ENCODE measurements at regions not wholly inside any gene's neighbourhood (a gene's known extent, or its start where the extent isn't known, plus 50 kb on each side); places are given as distances from the start of the nearest gene placed in this dataset.
"Not testable (repeated sequence)": the region's sequence is repeated elsewhere in the genome, so short reads cannot be mapped to it uniquely, and the experiment has no call there.

- DNase-seq: no peak
Measured at GRCh38 chr2:215861607-215862350, 151.6 kb downstream of the MREG start.

GRCh38 chr2:215856080-215856479 is 157.3 kb downstream of the MREG start:
- no peak for DNase-seq

- not testable (repeated sequence) for DNase-seq
Measured at GRCh38 chr2:215855308-215855707, 158.0 kb downstream of the MREG start.

- no peak for DNase-seq
Measured at GRCh38 chr2:215854008-215854407, 159.3 kb downstream of the MREG start.

GRCh38 chr2:215851696-215852095 is 161.7 kb downstream of the MREG start:
- DNase-seq: no peak

- DNase-seq: no peak
Measured at GRCh38 chr2:215851082-215851481, 162.3 kb downstream of the MREG start.

- no peak for DNase-seq
Measured at GRCh38 chr2:215850380-215850779, 163.0 kb downstream of the MREG start.

- no peak for DNase-seq
Measured at GRCh38 chr2:215849771-215850170, 163.6 kb downstream of the MREG start.

GRCh38 chr2:215848698-215849097 is 164.7 kb downstream of the MREG start:
- DNase-seq: no peak

- no peak for DNase-seq
Measured at GRCh38 chr2:215848146-215848545, 165.2 kb downstream of the MREG start.

- DNase-seq: no peak
Measured at GRCh38 chr2:215847718-215848117, 165.6 kb downstream of the MREG start.

- no peak for DNase-seq
Measured at GRCh38 chr2:215847056-215847455, 166.3 kb downstream of the MREG start.

- DNase-seq: no peak
Measured at GRCh38 chr2:215845839-215846586, 167.3 kb downstream of the MREG start.

- DNase-seq: no peak
Measured at GRCh38 chr2:215843579-215843978, 169.8 kb downstream of the MREG start.

- DNase-seq: no peak
Measured at GRCh38 chr2:215841175-215841816, 172.1 kb downstream of the MREG start.

- DNase-seq: no peak
Measured at GRCh38 chr2:215839816-215840215, 173.5 kb downstream of the MREG start.

GRCh38 chr2:215839309-215839708 is 174.0 kb downstream of the MREG start:
- no peak for DNase-seq

GRCh38 chr2:215836881-215837280 is 176.5 kb downstream of the MREG start:
- no peak for DNase-seq

GRCh38 chr2:215835657-215836056 is 177.7 kb downstream of the MREG start:
- DNase-seq: no peak

GRCh38 chr2:215835231-215835630 is 178.1 kb downstream of the MREG start:
- DNase-seq: no peak

GRCh38 chr2:215833531-215834162 is 179.7 kb downstream of the MREG start:
- no peak for DNase-seq

GRCh38 chr2:215832791-215833190 is 180.6 kb downstream of the MREG start:
- DNase-seq: no peak

- no peak for DNase-seq
Measured at GRCh38 chr2:215831296-215831913, 181.9 kb downstream of the MREG start.

All from stimulated activated naive CD4-positive, alpha-beta T cell treated with Interleukin-2 at 50 U/mL for 16 hours (primary cell).